WTC11 (cell line): ENCODE measurements at regions not wholly inside any gene's neighbourhood (a gene's known extent, or its start where the extent isn't known, plus 50 kb on each side); places are given as distances from the start of the nearest gene placed in this dataset.

Source experiments
- ATF1 ChIP-seq: sonication (generic); formaldehyde crosslinking; IDR thresholded peaks from 2 replicates; pipeline ENCODE4 v1.8.1; 2023; ENCODE audit warnings: mild to moderate bottlenecking, moderate library complexity, missing genetic modification reagents
- CREM ChIP-seq: sonication (generic); formaldehyde crosslinking; IDR thresholded peaks from 2 replicates; pipeline ENCODE4 v1.8.1; 2022; ENCODE audit warnings: mild to moderate bottlenecking, missing genetic modification reagents, moderate library complexity
- FOXJ3 ChIP-seq: sonication (generic); formaldehyde crosslinking; IDR thresholded peaks from 2 replicates; pipeline ENCODE4 v1.9.0; 2021; ENCODE audit warnings: missing genetic modification reagents, mild to moderate bottlenecking, borderline replicate concordance
- JUN ChIP-seq: sonication (generic); formaldehyde crosslinking; IDR thresholded peaks from 2 replicates; pipeline ENCODE4 v1.8.0; 2023; ENCODE audit warnings: mild to moderate bottlenecking, missing genetic modification reagents
- NFYB ChIP-seq: sonication (generic); formaldehyde crosslinking; conservative IDR thresholded peaks from 2 replicates; pipeline ENCODE4 v1.8.0; 2022; ENCODE audit warnings: low read depth, missing genetic modification reagents
- SMAD4 ChIP-seq: sonication (generic); formaldehyde crosslinking; IDR thresholded peaks from 2 replicates; pipeline ENCODE4 v1.8.0; 2022; ENCODE audit warnings: mild to moderate bottlenecking, missing genetic modification reagents
- TEAD1 ChIP-seq: sonication (generic); formaldehyde crosslinking; IDR thresholded peaks from 2 replicates; pipeline ENCODE4 v1.8.0; 2022; ENCODE audit warnings: mild to moderate bottlenecking, missing genetic modification reagents
- ZNF396 ChIP-seq: fragments of 250-450 bp; sonication (Bioruptor Pico); IDR thresholded peaks from 2 replicates; pipeline ENCODE4 v1.8.0; 2021; ENCODE audit warnings: mild to moderate bottlenecking, moderate library complexity, borderline replicate concordance
- TF ChIP-seq, protein P1 (sequence below): sonication (generic); formaldehyde crosslinking; IDR thresholded peaks from 2 replicates; pipeline ENCODE4 v1.8.0; 2022; ENCODE audit warnings: mild to moderate bottlenecking, missing genetic modification reagents
- TF ChIP-seq, protein P2 (sequence below): sonication (generic); formaldehyde crosslinking; IDR thresholded peaks from 2 replicates; pipeline ENCODE4 v1.8.0; 2022; ENCODE audit warnings: mild to moderate bottlenecking, missing genetic modification reagents
- TF ChIP-seq, protein P3 (sequence below): sonication (generic); formaldehyde crosslinking; IDR thresholded peaks from 2 replicates; pipeline ENCODE4 v1.8.1; 2022; ENCODE audit warnings: low read depth, missing genetic modification reagents, borderline replicate concordance
- TF ChIP-seq, protein P4 (sequence below): fragments of 200-600 bp; IDR thresholded peaks from 2 replicates; pipeline ENCODE4 v1.8.0; 2022; ENCODE audit warnings: antibody characterized with exemption
- TF ChIP-seq, protein P5 (sequence below): sonication (generic); formaldehyde crosslinking; IDR thresholded peaks from 2 replicates; pipeline ENCODE4 v1.8.1; 2023; ENCODE audit warnings: mild to moderate bottlenecking, moderate library complexity, missing genetic modification reagents
- TF ChIP-seq, protein P6 (sequence below): sonication (generic); formaldehyde crosslinking; IDR thresholded peaks from 2 replicates; pipeline ENCODE4 v1.8.1; 2023; ENCODE audit warnings: mild to moderate bottlenecking, missing genetic modification reagents

DNA sequence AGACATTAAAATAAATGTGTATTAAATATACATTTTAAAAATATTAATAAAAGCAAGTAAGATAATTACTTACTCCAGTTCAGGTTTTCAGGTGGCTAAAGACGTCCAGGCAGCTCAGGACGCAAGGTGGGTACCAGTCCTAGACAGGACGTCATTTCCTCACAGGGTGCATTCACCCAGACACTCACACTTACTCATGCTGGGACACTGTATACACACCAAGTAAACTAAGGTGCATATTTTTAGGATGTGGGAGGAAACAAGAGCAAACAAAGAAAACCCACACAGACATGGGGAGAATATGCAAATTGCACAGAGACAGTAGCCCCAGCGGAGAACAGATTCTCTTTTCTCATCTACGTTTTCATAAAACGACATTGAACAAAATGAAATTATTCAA lies 457.9 kb downstream of the BRINP3 start:
- TF ChIP-seq CREM (CRISPR knock-in tag) (no peak), SMAD4 (CRISPR knock-in tag) (no peak), FOXJ3 (CRISPR knock-in tag) (no peak), TEAD1 (CRISPR knock-in tag) (no peak), ZNF396 (no peak), JUN (no peak), ATF1 (CRISPR knock-in tag) (no peak), NFYB (CRISPR knock-in tag) (no peak)
- TF ChIP-seq, protein P1, sequence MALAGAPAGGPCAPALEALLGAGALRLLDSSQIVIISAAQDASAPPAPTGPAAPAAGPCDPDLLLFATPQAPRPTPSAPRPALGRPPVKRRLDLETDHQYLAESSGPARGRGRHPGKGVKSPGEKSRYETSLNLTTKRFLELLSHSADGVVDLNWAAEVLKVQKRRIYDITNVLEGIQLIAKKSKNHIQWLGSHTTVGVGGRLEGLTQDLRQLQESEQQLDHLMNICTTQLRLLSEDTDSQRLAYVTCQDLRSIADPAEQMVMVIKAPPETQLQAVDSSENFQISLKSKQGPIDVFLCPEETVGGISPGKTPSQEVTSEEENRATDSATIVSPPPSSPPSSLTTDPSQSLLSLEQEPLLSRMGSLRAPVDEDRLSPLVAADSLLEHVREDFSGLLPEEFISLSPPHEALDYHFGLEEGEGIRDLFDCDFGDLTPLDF, result no peak
- TF ChIP-seq, protein P2, sequence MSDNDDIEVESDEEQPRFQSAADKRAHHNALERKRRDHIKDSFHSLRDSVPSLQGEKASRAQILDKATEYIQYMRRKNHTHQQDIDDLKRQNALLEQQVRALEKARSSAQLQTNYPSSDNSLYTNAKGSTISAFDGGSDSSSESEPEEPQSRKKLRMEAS (CRISPR knock-in tag), result no peak
- TF ChIP-seq, protein P3, sequence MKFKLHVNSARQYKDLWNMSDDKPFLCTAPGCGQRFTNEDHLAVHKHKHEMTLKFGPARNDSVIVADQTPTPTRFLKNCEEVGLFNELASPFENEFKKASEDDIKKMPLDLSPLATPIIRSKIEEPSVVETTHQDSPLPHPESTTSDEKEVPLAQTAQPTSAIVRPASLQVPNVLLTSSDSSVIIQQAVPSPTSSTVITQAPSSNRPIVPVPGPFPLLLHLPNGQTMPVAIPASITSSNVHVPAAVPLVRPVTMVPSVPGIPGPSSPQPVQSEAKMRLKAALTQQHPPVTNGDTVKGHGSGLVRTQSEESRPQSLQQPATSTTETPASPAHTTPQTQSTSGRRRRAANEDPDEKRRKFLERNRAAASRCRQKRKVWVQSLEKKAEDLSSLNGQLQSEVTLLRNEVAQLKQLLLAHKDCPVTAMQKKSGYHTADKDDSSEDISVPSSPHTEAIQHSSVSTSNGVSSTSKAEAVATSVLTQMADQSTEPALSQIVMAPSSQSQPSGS, result no peak
- TF ChIP-seq, protein P4, sequence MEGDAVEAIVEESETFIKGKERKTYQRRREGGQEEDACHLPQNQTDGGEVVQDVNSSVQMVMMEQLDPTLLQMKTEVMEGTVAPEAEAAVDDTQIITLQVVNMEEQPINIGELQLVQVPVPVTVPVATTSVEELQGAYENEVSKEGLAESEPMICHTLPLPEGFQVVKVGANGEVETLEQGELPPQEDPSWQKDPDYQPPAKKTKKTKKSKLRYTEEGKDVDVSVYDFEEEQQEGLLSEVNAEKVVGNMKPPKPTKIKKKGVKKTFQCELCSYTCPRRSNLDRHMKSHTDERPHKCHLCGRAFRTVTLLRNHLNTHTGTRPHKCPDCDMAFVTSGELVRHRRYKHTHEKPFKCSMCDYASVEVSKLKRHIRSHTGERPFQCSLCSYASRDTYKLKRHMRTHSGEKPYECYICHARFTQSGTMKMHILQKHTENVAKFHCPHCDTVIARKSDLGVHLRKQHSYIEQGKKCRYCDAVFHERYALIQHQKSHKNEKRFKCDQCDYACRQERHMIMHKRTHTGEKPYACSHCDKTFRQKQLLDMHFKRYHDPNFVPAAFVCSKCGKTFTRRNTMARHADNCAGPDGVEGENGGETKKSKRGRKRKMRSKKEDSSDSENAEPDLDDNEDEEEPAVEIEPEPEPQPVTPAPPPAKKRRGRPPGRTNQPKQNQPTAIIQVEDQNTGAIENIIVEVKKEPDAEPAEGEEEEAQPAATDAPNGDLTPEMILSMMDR, result no peak
- TF ChIP-seq, protein P5, sequence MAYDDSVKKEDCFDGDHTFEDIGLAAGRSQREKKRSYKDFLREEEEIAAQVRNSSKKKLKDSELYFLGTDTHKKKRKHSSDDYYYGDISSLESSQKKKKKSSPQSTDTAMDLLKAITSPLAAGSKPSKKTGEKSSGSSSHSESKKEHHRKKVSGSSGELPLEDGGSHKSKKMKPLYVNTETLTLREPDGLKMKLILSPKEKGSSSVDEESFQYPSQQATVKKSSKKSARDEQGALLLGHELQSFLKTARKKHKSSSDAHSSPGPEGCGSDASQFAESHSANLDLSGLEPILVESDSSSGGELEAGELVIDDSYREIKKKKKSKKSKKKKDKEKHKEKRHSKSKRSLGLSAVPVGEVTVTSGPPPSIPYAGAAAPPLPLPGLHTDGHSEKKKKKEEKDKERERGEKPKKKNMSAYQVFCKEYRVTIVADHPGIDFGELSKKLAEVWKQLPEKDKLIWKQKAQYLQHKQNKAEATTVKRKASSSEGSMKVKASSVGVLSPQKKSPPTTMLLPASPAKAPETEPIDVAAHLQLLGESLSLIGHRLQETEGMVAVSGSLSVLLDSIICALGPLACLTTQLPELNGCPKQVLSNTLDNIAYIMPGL (CRISPR knock-in tag), result no peak
- TF ChIP-seq, protein P6, sequence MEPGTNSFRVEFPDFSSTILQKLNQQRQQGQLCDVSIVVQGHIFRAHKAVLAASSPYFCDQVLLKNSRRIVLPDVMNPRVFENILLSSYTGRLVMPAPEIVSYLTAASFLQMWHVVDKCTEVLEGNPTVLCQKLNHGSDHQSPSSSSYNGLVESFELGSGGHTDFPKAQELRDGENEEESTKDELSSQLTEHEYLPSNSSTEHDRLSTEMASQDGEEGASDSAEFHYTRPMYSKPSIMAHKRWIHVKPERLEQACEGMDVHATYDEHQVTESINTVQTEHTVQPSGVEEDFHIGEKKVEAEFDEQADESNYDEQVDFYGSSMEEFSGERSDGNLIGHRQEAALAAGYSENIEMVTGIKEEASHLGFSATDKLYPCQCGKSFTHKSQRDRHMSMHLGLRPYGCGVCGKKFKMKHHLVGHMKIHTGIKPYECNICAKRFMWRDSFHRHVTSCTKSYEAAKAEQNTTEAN, result no peak
